ENCODE measurements at regions not wholly inside any gene's neighbourhood (a gene's known extent, or its start where the extent isn't known, plus 50 kb on each side); places are given as distances from the start of the nearest gene placed in this dataset.
"Not testable (repeated sequence)": the region's sequence is repeated elsewhere in the genome, so short reads cannot be mapped to it uniquely, and the experiment has no call there.

GRCh38 chr1:29688471-29689365, 452.4 kb downstream of the PTPRU start:
- peak; percentile 95 for DNase-seq (ENCODE audit: low read depth)

GRCh38 chr1:29687601-29688244, 451.4 kb downstream of the PTPRU start:
- peak; percentile 72 for DNase-seq (ENCODE audit: low read depth)

- DNase-seq (ENCODE audit: low read depth), result no peak
These were observed 450.8 kb downstream of the PTPRU start for GRCh38 chr1:29687166-29687565.

GRCh38 chr1:29686012-29686930, 449.9 kb downstream of the PTPRU start:
- DNase-seq (ENCODE audit: low read depth), result peak; percentile 68

- DNase-seq (ENCODE audit: low read depth), result peak; percentile 51
These were observed 449.1 kb downstream of the PTPRU start for GRCh38 chr1:29685387-29685786.

- no peak for DNase-seq (ENCODE audit: low read depth)
These were observed 447.8 kb downstream of the PTPRU start for GRCh38 chr1:29684141-29684540.

GRCh38 chr1:29683472-29683871, 447.1 kb downstream of the PTPRU start:
- no peak for DNase-seq (ENCODE audit: low read depth)

- DNase-seq (ENCODE audit: low read depth), result peak; percentile 61
These were observed 446.6 kb downstream of the PTPRU start for GRCh38 chr1:29682919-29683295.

- DNase-seq (ENCODE audit: low read depth), result no peak
These were observed 446.0 kb downstream of the PTPRU start for GRCh38 chr1:29682171-29682918.

- DNase-seq (ENCODE audit: low read depth), result not testable (repeated sequence)
These were observed 445.1 kb downstream of the PTPRU start for GRCh38 chr1:29681416-29681815.

GRCh38 chr1:29679828-29680558, 443.7 kb downstream of the PTPRU start:
- DNase-seq (ENCODE audit: low read depth), result no peak

- no peak for DNase-seq (ENCODE audit: low read depth)
These were observed 443.0 kb downstream of the PTPRU start for GRCh38 chr1:29679316-29679715.

GRCh38 chr1:29677028-29678024, 441.0 kb downstream of the PTPRU start:
- DNase-seq (ENCODE audit: low read depth), result no peak

GRCh38 chr1:29676496-29676895, 440.2 kb downstream of the PTPRU start:
- DNase-seq (ENCODE audit: low read depth), result no peak

- DNase-seq (ENCODE audit: low read depth), result peak; percentile 19
These were observed 439.4 kb downstream of the PTPRU start for GRCh38 chr1:29675481-29676263.

- DNase-seq (ENCODE audit: low read depth), result no peak
These were observed 438.5 kb downstream of the PTPRU start for GRCh38 chr1:29674627-29675326.

- DNase-seq (ENCODE audit: low read depth), result peak; percentile 40
These were observed 437.6 kb downstream of the PTPRU start for GRCh38 chr1:29673669-29674626.

All from M059J (cell line).